ENCODE measurements at regions not wholly inside any gene's neighbourhood (a gene's known extent, or its start where the extent isn't known, plus 50 kb on each side); places are given as distances from the start of the nearest gene placed in this dataset.

- Histone ChIP-seq H3K27ac (ENCODE audit: insufficient read depth, low read length) (no peak overlapping the region), H3K36me3 (ENCODE audit: control insufficient read depth, insufficient read depth, low read length) (no peaks in the 10 kb centered on the region), H2BK120ac (ENCODE audit: low read depth, low read length) (no peak overlapping the region), H4K8ac (ENCODE audit: low read depth in 2 of 2, low read length in 2 of 2) (no peak overlapping the region), H2BK15ac (ENCODE audit: low read depth, low read length) (no peak overlapping the region), H4K91ac (ENCODE audit: insufficient read depth, low read depth, low read length) (no peak overlapping the region), H2AFZ (replicated peaks; ENCODE audit: low read length, poor library complexity) (no peak overlapping the region), H3K4me3 (ENCODE audit: insufficient read depth, low read depth, low read length) (no peak overlapping the region), H4K5ac (ENCODE audit: low read depth, low read length) (no peak overlapping the region), H3K9me3 (ENCODE audit: control insufficient read depth, insufficient read depth, low read length) (peaks cover 24% of the 10 kb centered on the region), H3K9ac (ENCODE audit: low read depth, low read length) (no peak overlapping the region), H3K14ac (replicated peaks; ENCODE audit: low read depth, low read length) (no peak overlapping the region), H2BK5ac (ENCODE audit: low read depth, low read length, poor library complexity, severe bottlenecking) (no peak overlapping the region), H3K56ac (ENCODE audit: extremely low read depth, insufficient read depth, low read length) (no peak overlapping the region), H3K4me2 (ENCODE audit: low read depth, low read length) (no peak overlapping the region), H3K4me1 (ENCODE audit: control insufficient read depth, insufficient read depth, low read length) (no peaks in the 10 kb centered on the region), H3K9me1 (ENCODE audit: insufficient read depth, low read length) (no peaks in the 10 kb centered on the region), H3K18ac (ENCODE audit: low read depth, low read length) (no peak overlapping the region), H3K79me1 (ENCODE audit: low read depth in 1 of 2, low read length in 2 of 2) (no peaks in the 10 kb centered on the region), H3K23ac (ENCODE audit: low read depth, low read length) (no peak overlapping the region), H3K27me3 (ENCODE audit: control insufficient read depth, insufficient read depth, low read length) (no peaks in the 10 kb centered on the region), H2BK20ac (ENCODE audit: low read depth, low read length) (no peak overlapping the region), H2AK5ac (ENCODE audit: low read depth, low read length) (no peak overlapping the region), H2AK9ac (replicated peaks; ENCODE audit: low read depth, low read length, poor library complexity) (no peak overlapping the region), H4K20me1 (ENCODE audit: insufficient read depth, low read length) (no peaks in the 10 kb centered on the region), H3K4ac (ENCODE audit: low read depth, low read length) (no peak overlapping the region)
- no peak for DNase-seq
- intact Hi-C loops (cut with micrococcal nuclease) (no loop called here), in situ Hi-C loops (cut with MboI; ENCODE audit: low sequenced_read_pairs) (no loop called here), dilution Hi-C loops (cut with HindIII; ENCODE audit: low sequenced_read_pairs, unreplicated experiment) (no loop called here)
- TF ChIP-seq CTCF (conservative IDR thresholded peaks at IDR 0.05; ENCODE audit: low read depth, low read length) (no peak), NFE2L2 (IDR thresholded peaks at IDR 0.05; ENCODE audit: low read depth, low read length) (no peak), CHD1 (IDR thresholded peaks at IDR 0.05; ENCODE audit: low read depth, low read length) (no peak), ELK1 (IDR thresholded peaks at IDR 0.05; ENCODE audit: borderline replicate concordance, low read depth, low read length) (no peak), POLR2A (IDR thresholded peaks at IDR 0.05; ENCODE audit: low read depth, low read length) (no peak), USF2 (IDR thresholded peaks at IDR 0.05; ENCODE audit: low read depth, low read length) (no peak), MAZ (IDR thresholded peaks at IDR 0.05; ENCODE audit: borderline replicate concordance, low read depth, low read length) (no peak), BHLHE40 (IDR thresholded peaks at IDR 0.05; ENCODE audit: low read depth, low read length) (no peak), RAD21 (IDR thresholded peaks at IDR 0.05; ENCODE audit: low read length) (no peak), MXI1 (IDR thresholded peaks at IDR 0.05; ENCODE audit: borderline replicate concordance, low read depth, low read length) (no peak), RFX5 (IDR thresholded peaks at IDR 0.05; ENCODE audit: low read depth, low read length) (no peak), FOS (IDR thresholded peaks at IDR 0.05; ENCODE audit: low read depth, low read length) (no peak), CEBPB (IDR thresholded peaks at IDR 0.05; ENCODE audit: low read depth, low read length) (no peak), MAFK (IDR thresholded peaks at IDR 0.05; ENCODE audit: low read depth, low read length) (no peak), SMC3 (IDR thresholded peaks at IDR 0.05; ENCODE audit: low read depth, low read length) (no peak), RCOR1 (IDR thresholded peaks at IDR 0.05; ENCODE audit: insufficient replicate concordance, low read length) (no peak)
- ATAC-seq (ENCODE audit: low read depth): no peak
- CTCF ChIA-PET: no interaction called here
- POLR2A ChIA-PET (ENCODE audit: unreplicated experiment): no interaction called here
- 0% methylated on average over 1 of the region's 8 CpGs; no CpG with 5 or more reads in 1 of the 2 experiments for WGBS, 2 experiments (ENCODE audit: extremely low coverage in 2 of 2, insufficient read length in 1 of 2)
- no TSS peak for BruUV-seq (replicated peaks)
Measured at GRCh38 chr10:2122431-2123124, 385.3 kb upstream of the ADARB2 start.
